Kidney (tissue), 13 donors: ENCODE measurements at regions not wholly inside any gene's neighbourhood (a gene's known extent, or its start where the extent isn't known, plus 50 kb on each side); places are given as distances from the start of the nearest gene placed in this dataset.
"Not testable (repeated sequence)": the region's sequence is repeated elsewhere in the genome, so short reads cannot be mapped to it uniquely, and the experiment has no call there.

Experiments used
- DNase-seq, 5 donors: peaks; one replicate each; pipeline ENCODE4 v3.0.0-alpha.2; 2013 to 2020
- FAIRE-seq: peaks from 2 replicates; lab custom pipeline; 2012; peaks lifted over from hg19 to GRCh38; lab: Jason Lieb, UNC
- H3K27ac ChIP-seq, 2 donors: one replicate each; pipeline ENCODE4 v1.7.0; 2013; ENCODE audit warnings: low read depth in 2 of 2, low read length in 2 of 2, inconsistent platforms in 1 of 2
- H3K27me3 ChIP-seq: one replicate; pipeline ENCODE4 v1.7.1; 2013; ENCODE audit warnings: low read length, inconsistent platforms; ENCODE audit not compliant: control insufficient read depth, insufficient read depth
- H3K36me3 ChIP-seq, 3 donors: one replicate each; pipeline versions ENCODE4 v1.7.0 to v1.7.1; 2013; ENCODE audit warnings: low read length in 3 of 3, control low read depth in 1 of 3, inconsistent platforms in 1 of 3; ENCODE audit not compliant: insufficient read depth in 3 of 3, control insufficient read depth in 2 of 3
- H3K4me1 ChIP-seq, 3 donors: one replicate each; pipeline versions ENCODE4 v1.7.0 to v1.7.1; 2013; ENCODE audit warnings: low read length in 3 of 3, inconsistent platforms in 1 of 3, low read depth in 1 of 3; ENCODE audit not compliant: control insufficient read depth in 2 of 3, insufficient read depth in 2 of 3
- H3K4me3 ChIP-seq, 3 donors: one replicate each; pipeline versions ENCODE4 v1.7.0 to v1.8.1; 2013; ENCODE audit warnings: low read length in 3 of 3, control low read depth in 1 of 3, inconsistent platforms in 1 of 3
- H3K9ac ChIP-seq, 3 donors: one replicate each; pipeline versions ENCODE4 v1.7.0 to v1.7.1; 2013; ENCODE audit warnings: low read length in 3 of 3, control low read depth in 1 of 3, inconsistent platforms in 1 of 3
- H3K9me3 ChIP-seq, 3 donors: one replicate each; pipeline versions ENCODE4 v1.7.0 to v1.7.1; 2013; ENCODE audit warnings: low read length in 3 of 3, control low read depth in 1 of 3, inconsistent platforms in 1 of 3; ENCODE audit not compliant: control insufficient read depth in 2 of 3, insufficient read depth in 1 of 3
- intact Hi-C: fragments of 100-400 bp; cut with DNase I; formaldehyde crosslinking; loops from one replicate; pipeline ENCODE4 v1.11.1; 2022
- TF ChIP-seq, protein P1 (sequence below): IDR thresholded peaks from 3 replicates; pipeline ENCODE4 v1.5.1; 2012; ENCODE audit warnings: mild to moderate bottlenecking, moderate library complexity, borderline replicate concordance; ENCODE audit not compliant: insufficient read depth; ENCODE audit errors: extremely low read depth
- donor health status: control.
- donor health status: control.
- donor health status: control.
- donor health status: control.
- donor health status: control.
- donor health status: DM: yes; HTN: yes; CAD: no.
- donor health status: Normal renal cell carcinoma (clear cell type).

DNA sequence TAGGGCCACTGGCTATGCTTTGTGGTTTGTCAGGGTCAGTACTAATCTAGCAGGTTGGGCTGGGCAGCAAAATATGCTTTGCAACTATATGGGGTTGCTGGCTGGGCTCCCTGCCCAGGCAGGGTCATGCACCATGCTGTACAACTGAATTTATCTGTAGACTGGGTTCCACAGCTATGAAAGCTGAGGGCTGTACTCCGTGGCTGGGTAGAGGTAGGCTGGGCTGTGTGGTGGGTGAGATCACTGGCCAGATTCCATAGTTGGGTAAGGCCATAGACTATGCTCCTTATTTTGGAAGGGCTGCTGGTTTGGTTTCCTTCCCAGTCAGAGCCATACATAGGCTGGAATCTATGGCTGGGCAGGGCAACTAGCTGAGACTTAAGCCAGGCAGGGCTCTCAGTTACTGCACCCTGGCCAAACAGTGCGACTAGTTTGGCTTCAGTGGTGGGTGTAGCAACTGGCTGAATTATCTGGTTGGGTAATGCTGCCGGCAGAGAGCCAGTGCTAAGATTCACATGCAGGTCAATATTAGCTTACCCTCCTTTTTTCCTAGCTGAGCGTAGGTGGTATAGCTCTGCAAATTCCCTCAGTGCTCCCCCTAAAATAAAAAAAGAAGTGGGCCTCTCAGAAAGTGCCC, 769.1 kb upstream of the CDH8 start:
- DNase-seq (no peak), FAIRE-seq (no peak)
- Histone ChIP-seq H3K9me3 (peaks cover 0 to 3% (median 0%) of the 10 kb centered on the region in 3 donors), H3K4me3 (no peak overlapping the region), H3K27ac (no peak overlapping the region), H3K36me3 (no peaks in the 10 kb centered on the region), H3K9ac (no peak overlapping the region), H3K4me1 (no peaks in the 10 kb centered on the region), H3K27me3 (no peaks in the 10 kb centered on the region)
- intact Hi-C loops: no loop called here
- TF ChIP-seq, protein P1, sequence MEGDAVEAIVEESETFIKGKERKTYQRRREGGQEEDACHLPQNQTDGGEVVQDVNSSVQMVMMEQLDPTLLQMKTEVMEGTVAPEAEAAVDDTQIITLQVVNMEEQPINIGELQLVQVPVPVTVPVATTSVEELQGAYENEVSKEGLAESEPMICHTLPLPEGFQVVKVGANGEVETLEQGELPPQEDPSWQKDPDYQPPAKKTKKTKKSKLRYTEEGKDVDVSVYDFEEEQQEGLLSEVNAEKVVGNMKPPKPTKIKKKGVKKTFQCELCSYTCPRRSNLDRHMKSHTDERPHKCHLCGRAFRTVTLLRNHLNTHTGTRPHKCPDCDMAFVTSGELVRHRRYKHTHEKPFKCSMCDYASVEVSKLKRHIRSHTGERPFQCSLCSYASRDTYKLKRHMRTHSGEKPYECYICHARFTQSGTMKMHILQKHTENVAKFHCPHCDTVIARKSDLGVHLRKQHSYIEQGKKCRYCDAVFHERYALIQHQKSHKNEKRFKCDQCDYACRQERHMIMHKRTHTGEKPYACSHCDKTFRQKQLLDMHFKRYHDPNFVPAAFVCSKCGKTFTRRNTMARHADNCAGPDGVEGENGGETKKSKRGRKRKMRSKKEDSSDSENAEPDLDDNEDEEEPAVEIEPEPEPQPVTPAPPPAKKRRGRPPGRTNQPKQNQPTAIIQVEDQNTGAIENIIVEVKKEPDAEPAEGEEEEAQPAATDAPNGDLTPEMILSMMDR: no peak

DNA sequence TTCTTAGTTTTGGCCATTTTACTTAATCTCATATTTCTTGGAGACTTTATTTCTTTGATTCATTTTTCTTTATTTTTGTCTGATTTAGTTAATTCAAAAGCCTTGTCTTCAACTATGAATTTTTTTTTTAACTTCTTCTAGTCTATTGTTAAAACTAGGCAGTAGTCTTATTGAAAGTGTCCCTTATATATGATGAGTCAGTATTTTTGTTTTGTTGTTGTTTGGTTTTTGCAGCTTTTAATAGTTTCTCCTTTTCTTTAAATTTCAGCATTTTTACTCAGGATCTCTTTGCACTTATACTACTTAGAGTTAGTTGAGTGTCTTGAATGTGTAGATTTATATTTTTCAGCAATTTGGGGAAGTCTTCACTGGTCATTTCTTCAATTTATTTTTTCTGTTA, 758.5 kb upstream of the CDH8 start:
- no peak for DNase-seq
- no peak for FAIRE-seq
- Histone ChIP-seq H3K27me3 (no peaks in the 10 kb centered on the region), H3K9me3 (peaks cover 0 to 2% (median 0%) of the 10 kb centered on the region in 3 donors), H3K4me1 (no peaks in the 10 kb centered on the region), H3K9ac (no peak overlapping the region), H3K27ac (no peak overlapping the region), H3K36me3 (no peaks in the 10 kb centered on the region), H3K4me3 (no peak overlapping the region)
- TF ChIP-seq, protein P1: no peak
- intact Hi-C loops: no loop called here

DNA sequence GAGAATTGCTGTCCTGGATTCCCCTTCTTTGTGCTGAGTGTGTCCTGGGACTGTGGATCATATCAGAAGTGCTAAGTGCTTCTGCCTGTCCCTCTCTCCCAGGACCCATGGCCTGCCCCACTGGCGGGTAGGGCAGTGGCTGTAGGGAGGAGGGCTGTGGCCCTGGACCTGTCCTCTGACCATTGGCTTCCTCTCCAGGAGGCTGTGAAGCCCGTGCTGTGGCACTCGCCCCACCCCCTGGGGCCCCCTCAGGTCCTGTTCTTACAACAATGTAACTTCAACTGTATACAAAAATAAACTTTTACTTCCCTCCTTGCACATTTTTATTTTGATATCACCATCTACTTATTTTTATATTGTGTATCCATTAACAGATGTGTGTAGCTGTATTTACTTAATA, 743.8 kb upstream of the CDH8 start:
- H3K4me3 ChIP-seq, H3K9me3 ChIP-seq, FAIRE-seq, H3K36me3 ChIP-seq, H3K27me3 ChIP-seq, H3K4me1 ChIP-seq, H3K9ac ChIP-seq, H3K27ac ChIP-seq, intact Hi-C loops, DNase-seq: not testable (repeated sequence)

DNA sequence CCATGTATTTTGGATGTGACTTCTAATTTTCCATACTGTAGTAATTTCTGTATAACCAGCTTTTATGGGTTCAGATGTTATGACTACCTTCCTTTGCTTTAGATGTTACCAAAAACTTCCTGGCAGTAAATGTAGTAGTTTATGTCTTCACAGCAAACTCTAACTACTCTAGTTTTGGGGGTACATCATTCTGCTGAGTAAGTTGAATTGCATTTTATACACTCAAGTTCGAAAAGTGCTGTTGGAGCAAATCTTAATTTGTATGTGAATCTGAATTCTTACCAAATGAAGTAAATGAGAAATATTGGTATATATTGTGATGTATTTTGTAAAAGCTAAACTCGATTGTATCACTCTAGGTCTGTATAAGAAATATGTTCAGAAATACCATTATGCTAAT, 728.3 kb upstream of the CDH8 start:
- intact Hi-C loops: no loop called here
- Histone ChIP-seq H3K9ac (no peak overlapping the region), H3K9me3 (no peaks in the 10 kb centered on the region), H3K27me3 (no peaks in the 10 kb centered on the region), H3K36me3 (no peaks in the 10 kb centered on the region), H3K27ac (no peak overlapping the region), H3K4me1 (no peaks in the 10 kb centered on the region), H3K4me3 (no peak overlapping the region)
- DNase-seq (no peak), FAIRE-seq (no peak)
- TF ChIP-seq, protein P1: no peak
